SJCRH30 (cell line): ENCODE measurements at regions not wholly inside any gene's neighbourhood (a gene's known extent, or its start where the extent isn't known, plus 50 kb on each side); places are given as distances from the start of the nearest gene placed in this dataset.

ENCODE experiments used
- DNase-seq, 2 experiments: peaks; one replicate each; pipeline ENCODE4 v3.0.0-alpha.2; 2015 to 2020
- H3K27ac ChIP-seq: fragments of 250-450 bp; sonication (Bioruptor Pico); 2 replicates; pipeline ENCODE4 v1.5.1; 2020; ENCODE audit warnings: mild to moderate bottlenecking, moderate library complexity
- H3K27me3 ChIP-seq: fragments of 250-450 bp; sonication (Bioruptor Pico); 2 replicates; pipeline ENCODE4 v1.5.1; 2020; ENCODE audit warnings: mild to moderate bottlenecking, moderate library complexity
- H3K36me3 ChIP-seq: fragments of 250-450 bp; sonication (Bioruptor Pico); 2 replicates; pipeline ENCODE4 v1.5.1; 2020; ENCODE audit warnings: mild to moderate bottlenecking, moderate library complexity
- H3K4me1 ChIP-seq: fragments of 250-450 bp; sonication (Bioruptor Pico); 2 replicates; pipeline ENCODE4 v1.5.1; 2020; ENCODE audit warnings: mild to moderate bottlenecking, moderate library complexity
- H3K4me3 ChIP-seq: fragments of 250-450 bp; sonication (Bioruptor Pico); 2 replicates; pipeline ENCODE4 v1.5.1; 2020; ENCODE audit warnings: mild to moderate bottlenecking, moderate library complexity
- H3K9me3 ChIP-seq: fragments of 250-450 bp; sonication (Bioruptor Pico); replicated peaks from 2 replicates; pipeline ENCODE4 v1.5.1; 2020; ENCODE audit warnings: mild to moderate bottlenecking, moderate library complexity

DNA sequence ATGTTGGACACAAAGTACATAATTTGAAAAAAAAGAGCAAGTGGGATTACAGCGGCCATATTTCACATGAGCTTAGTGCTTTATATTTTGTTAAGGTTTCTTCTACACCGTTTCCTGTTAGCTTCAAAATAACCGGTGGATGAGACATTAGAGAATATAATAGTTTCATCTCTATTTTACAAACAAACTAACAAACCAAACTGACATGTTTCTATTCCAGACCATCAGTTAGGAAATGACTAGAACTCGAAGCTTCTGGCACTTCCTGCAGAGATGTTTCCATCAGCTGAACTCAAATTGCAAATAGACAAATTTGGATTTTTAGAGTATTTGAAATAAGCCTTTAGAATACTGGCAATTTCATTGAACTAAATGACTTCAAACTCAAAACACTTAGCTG, 86.5 kb downstream of the MTRR start:
- no peak overlapping the region for H3K4me3 ChIP-seq
- no peaks in the 10 kb centered on the region for H3K9me3 ChIP-seq
- H3K4me1 ChIP-seq: no peaks in the 10 kb centered on the region
- DNase-seq: no peak
- H3K36me3 ChIP-seq: no peaks in the 10 kb centered on the region
- no peak overlapping the region for H3K27ac ChIP-seq
- no peaks in the 10 kb centered on the region for H3K27me3 ChIP-seq

DNA sequence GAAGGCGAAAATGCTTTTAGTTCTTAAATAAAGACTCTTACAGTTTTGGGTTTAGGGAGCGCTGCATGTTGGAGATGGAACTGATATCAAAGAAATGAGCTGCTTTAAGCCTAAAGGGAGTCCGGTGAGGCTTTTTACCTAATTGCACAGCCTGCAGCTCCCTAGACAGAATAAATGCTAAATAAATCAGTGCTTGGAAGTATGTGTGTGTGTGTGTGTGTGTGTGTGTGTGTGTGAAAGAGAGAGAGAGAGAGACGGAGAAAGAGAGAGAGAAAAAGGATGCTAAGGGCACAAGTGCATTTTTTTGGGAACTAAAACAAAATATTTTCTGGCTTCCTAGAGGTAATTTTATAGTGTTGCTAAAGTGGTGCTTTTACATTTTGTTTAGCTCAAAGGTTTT, 88.4 kb downstream of the MTRR start:
- no peaks in the 10 kb centered on the region for H3K36me3 ChIP-seq
- H3K27ac ChIP-seq: no peak overlapping the region
- no peaks in the 10 kb centered on the region for H3K27me3 ChIP-seq
- no peaks in the 10 kb centered on the region for H3K9me3 ChIP-seq
- no peaks in the 10 kb centered on the region for H3K4me1 ChIP-seq
- no peak for DNase-seq
- H3K4me3 ChIP-seq: no peak overlapping the region

DNA sequence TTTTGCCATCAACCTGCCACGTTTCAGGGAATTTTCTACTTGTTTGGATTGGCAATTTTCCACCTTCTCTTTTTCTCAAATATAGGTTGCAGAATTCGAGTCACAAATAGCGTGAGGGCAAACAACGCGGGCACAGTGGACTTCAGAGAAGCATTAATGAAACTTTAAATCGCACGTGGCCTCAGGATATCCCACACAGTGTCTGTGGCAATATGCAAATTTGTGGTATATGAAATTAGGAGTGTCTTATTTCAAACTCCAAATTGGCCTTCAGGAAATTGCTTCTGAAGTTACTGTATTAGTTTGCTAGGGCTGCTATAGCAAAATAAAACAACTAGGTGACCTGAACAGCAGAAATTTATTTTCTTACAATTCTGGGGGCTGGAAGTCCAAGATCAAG, 91.2 kb downstream of the MTRR start:
- no peak for DNase-seq
- Histone ChIP-seq H3K4me1 (no peaks in the 10 kb centered on the region), H3K27me3 (no peaks in the 10 kb centered on the region), H3K27ac (no peak overlapping the region), H3K4me3 (no peak overlapping the region), H3K36me3 (no peaks in the 10 kb centered on the region), H3K9me3 (no peaks in the 10 kb centered on the region)

DNA sequence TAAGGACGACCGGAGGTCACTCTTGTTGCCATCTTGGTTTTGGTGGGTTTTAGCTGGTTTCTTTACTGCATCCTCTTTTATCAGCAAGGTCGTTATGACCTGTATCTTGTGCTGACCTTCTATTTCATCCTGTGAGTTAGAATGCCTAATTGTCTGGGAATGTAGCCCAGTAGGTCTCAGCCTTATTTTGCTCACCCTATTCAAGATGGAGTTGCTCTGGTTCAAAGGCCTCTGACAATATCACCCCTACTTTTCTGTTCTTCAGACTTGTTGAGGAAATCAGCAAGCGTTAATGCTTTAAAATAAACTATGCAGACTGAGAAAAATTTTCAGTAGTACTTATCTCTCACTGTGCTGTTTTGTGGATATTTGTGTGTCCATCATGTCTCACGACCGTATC, 92.6 kb downstream of the MTRR start:
- no peak for DNase-seq
- Histone ChIP-seq H3K27ac (no peak overlapping the region), H3K4me3 (no peak overlapping the region), H3K9me3 (no peaks in the 10 kb centered on the region), H3K36me3 (no peaks in the 10 kb centered on the region), H3K27me3 (no peaks in the 10 kb centered on the region), H3K4me1 (no peaks in the 10 kb centered on the region)

DNA sequence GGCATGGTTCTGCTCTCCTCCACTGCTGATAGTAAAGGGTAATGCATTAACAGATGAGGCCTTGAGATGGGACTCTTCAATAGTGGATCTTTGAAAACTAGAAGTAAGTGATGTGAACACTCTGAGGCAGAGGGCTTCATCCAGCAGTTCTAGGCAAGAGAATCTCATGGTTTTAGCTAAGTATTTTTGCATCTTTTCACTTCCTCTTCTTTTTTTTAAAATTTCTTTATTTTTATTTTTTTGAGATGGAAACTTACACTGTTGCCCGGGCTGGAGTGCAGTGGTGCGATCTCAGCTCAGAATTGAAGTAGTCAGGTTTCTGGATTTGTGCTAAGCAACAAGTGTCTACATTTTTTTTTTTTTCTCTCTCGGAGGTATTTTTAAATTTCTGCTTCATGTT, 101.9 kb downstream of the MTRR start:
- Histone ChIP-seq H3K27me3 (no peaks in the 10 kb centered on the region), H3K9me3 (no peaks in the 10 kb centered on the region), H3K36me3 (no peaks in the 10 kb centered on the region), H3K27ac (no peak overlapping the region), H3K4me1 (no peaks in the 10 kb centered on the region), H3K4me3 (no peak overlapping the region)
- DNase-seq: no peak

DNA sequence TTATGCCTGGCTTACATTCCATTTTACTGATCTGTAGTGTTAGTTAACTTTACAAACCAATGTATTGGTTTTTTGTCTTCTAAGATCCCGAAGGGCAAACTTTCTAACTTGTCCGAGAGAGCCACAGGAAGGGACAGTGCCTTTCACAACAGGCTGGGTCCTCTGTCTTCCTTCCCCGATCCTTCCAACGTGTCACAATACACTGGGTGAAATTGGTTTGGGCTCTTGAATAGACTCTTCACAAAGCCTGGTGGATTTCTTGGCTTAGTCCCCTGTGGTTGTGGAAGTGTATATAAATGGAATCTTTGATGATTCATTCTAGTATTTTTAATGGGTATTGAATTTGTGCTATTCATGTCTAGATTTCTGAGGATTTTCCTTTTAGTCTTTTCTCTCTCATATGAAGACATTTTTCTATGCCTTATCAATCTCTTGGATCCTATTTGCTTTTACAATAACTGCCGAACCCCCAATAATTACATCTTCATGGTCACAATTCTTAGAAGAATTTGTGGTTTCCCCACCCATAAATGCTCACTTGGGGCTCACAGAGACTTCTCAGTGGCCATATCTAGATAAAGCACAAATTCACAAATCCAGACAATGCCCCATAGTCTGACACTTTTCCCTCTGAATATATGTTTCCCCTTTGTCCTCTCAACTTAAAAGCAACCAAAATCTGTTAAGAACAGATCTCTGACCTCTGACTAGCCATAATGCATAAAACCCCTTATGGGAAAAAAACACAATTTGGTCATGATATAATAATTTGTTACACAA, 107.7 kb downstream of the MTRR start:
- H3K9me3 ChIP-seq: no peaks in the 10 kb centered on the region
- no peak for DNase-seq
- no peaks in the 10 kb centered on the region for H3K4me1 ChIP-seq
- H3K36me3 ChIP-seq: no peaks in the 10 kb centered on the region
- no peak overlapping the region for H3K27ac ChIP-seq
- H3K27me3 ChIP-seq: no peaks in the 10 kb centered on the region
- no peak overlapping the region for H3K4me3 ChIP-seq

DNA sequence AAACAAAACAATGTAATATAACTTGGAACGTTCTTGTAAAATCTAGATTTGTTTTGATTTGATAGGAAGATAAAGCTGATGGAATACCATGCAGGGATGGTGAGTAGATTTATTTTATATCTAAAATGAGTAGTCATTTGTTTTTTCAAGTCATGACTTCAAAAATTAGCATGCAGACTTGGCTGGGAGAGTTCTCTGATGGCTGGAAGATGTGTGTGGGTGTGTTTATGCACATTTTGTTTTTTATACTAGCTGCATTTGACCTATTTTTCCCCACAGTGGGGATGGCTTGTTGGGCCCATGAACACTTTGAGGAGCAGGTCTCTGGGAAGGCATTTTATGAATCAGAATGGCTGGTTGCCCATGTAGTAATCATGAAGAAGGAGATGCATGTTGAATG, 109.2 kb downstream of the MTRR start:
- DNase-seq: no peak
- Histone ChIP-seq H3K4me1 (no peaks in the 10 kb centered on the region), H3K27me3 (no peaks in the 10 kb centered on the region), H3K27ac (no peak overlapping the region), H3K36me3 (no peaks in the 10 kb centered on the region), H3K4me3 (no peak overlapping the region), H3K9me3 (no peaks in the 10 kb centered on the region)

DNA sequence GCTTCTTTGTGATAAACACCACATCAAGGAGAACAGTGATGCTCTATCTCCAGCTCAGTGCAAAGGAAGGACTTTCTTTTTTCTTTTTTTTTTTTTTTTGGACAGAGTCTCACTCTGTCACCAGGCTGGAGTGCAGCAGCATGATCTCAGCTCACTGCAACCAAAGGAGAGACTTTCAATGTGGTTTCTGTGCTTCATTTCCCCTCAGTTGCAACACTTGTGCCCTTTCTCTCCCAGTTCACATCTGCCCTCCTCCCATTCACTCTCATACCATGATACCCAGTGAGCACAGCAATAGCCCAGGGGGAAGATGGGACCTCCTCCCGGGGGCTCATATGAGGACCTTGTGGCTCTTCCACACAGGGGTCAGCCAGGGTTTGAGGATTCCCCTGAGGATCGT, 110.0 kb downstream of the MTRR start:
- H3K36me3 ChIP-seq: no peaks in the 10 kb centered on the region
- no peaks in the 10 kb centered on the region for H3K27me3 ChIP-seq
- no peaks in the 10 kb centered on the region for H3K4me1 ChIP-seq
- DNase-seq: no peak
- H3K4me3 ChIP-seq: no peak overlapping the region
- H3K27ac ChIP-seq: no peak overlapping the region
- H3K9me3 ChIP-seq: no peaks in the 10 kb centered on the region

DNA sequence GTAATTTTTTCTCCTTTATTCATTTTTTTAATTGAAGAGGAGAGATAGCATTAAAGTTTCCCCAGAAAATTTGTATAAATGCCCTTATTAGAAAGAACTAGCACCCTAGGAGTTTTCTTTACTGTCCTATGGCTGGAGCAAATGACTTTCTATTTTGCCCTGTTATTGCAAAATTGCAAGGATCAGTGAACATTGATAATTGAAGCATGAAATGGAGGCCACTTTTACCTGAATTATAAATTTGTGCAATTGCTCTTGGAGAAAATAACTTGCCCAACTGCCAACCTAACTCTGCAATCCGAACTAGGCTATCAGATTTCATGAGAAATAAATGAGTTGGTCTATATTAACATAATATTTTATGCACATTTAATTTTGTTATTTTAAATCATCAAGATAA, 111.9 kb downstream of the MTRR start:
- no peak for DNase-seq
- Histone ChIP-seq H3K27me3 (no peaks in the 10 kb centered on the region), H3K4me1 (no peaks in the 10 kb centered on the region)

DNA sequence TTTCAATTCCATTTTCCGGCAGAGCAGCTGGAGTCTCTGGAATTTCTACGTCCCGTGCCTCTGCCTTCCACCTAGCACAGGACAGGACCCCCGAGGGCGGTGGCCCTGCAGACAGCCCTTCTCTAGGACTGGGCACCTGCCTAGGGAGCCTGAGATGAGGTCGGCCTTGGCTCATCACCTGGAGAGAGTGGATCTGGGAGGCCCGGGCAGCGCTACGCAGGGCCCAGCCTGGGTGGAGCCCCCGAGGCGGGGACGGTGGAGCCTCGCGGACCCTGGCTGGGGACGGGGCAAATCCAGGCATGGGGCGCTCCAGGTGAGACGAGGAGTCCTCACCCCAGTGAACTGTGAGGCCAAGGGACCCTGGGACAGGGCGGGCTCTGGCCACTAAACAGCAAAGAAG, 114.5 kb downstream of the MTRR start:
- Histone ChIP-seq H3K4me1 (no peaks in the 10 kb centered on the region), H3K36me3 (no peaks in the 10 kb centered on the region), H3K4me3 (no peak overlapping the region), H3K27me3 (no peaks in the 10 kb centered on the region), H3K9me3 (no peaks in the 10 kb centered on the region), H3K27ac (no peak overlapping the region)
- DNase-seq: no peak

More for the DNA sequence above, 111.9 kb downstream of the MTRR start:
- Histone ChIP-seq H3K9me3 (no peaks in the 10 kb centered on the region), H3K27ac (no peak overlapping the region), H3K36me3 (no peaks in the 10 kb centered on the region), H3K4me3 (no peak overlapping the region)

DNA sequence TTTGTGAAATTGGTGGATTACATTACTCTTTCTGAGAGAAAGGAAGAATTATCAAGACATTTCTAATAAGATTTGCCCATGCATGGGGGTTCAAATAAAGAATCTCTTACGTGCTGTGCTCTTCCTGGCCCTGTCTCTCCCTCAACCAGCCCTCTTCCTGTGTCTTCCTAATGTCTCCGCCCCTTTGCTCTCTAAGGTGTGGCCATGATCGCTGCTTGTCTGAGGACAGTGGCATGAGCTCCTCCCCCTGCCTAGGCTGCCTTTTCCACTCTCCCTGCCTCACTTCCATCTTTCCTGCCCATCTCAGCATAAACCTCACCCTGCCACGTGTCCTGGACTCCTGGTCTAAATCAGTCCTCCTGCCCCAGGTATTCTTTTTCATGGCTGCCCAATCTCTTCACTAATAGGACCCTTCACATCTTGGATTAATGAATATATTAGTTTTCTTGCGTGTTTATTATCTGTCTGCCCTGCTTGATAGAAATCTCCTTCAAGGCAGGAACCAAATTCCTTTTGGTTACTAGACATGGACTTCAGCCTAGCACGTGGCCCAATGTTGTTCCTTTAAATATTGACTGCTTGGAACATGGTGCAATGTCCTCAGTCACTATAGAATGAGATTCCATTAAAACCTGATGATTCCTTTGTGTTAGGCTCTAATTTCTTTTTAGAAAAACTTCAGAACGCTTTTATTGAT, 122.3 kb downstream of the MTRR start:
- H3K36me3 ChIP-seq: no peaks in the 10 kb centered on the region
- peak; percentile 2 to 19 for DNase-seq
- no peaks in the 10 kb centered on the region for H3K27me3 ChIP-seq
- no peak overlapping the region for H3K4me3 ChIP-seq
- H3K9me3 ChIP-seq: no peaks in the 10 kb centered on the region
- H3K27ac ChIP-seq: no peak overlapping the region
- H3K4me1 ChIP-seq: no peaks in the 10 kb centered on the region

DNA sequence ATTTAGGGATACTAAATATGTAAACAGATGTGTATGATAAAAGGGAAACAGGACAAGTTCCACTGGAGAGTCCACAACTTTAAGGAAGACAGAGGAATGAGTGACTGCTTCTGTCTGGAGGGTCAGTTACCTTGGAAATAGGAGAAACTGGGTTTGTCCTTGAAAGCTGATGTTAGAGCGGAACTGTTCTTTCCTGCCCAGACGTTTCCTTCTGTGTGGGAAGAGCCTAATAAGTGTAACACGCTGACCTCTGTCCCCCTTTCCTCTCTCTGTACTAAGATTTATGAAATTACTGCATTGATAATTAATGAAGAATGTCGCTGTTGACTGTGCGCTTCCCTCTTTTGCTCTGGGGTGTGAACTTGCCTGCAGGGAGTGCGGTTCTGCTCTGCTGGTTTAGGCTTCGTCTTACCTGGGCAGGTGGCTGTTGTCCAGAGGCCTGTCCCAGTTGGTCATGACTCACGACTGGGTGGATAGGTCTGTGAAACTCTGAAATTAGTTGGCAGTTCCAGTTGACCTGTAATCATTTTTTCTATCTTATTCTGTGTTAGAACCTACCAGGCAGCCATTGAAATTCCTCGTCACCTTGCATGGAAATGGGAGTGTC, 126.8 kb downstream of the MTRR start:
- Histone ChIP-seq H3K4me3 (no peak overlapping the region), H3K9me3 (no peaks in the 10 kb centered on the region), H3K27me3 (no peaks in the 10 kb centered on the region), H3K27ac (no peak overlapping the region), H3K4me1 (no peaks in the 10 kb centered on the region), H3K36me3 (no peaks in the 10 kb centered on the region)
- no peak for DNase-seq

DNA sequence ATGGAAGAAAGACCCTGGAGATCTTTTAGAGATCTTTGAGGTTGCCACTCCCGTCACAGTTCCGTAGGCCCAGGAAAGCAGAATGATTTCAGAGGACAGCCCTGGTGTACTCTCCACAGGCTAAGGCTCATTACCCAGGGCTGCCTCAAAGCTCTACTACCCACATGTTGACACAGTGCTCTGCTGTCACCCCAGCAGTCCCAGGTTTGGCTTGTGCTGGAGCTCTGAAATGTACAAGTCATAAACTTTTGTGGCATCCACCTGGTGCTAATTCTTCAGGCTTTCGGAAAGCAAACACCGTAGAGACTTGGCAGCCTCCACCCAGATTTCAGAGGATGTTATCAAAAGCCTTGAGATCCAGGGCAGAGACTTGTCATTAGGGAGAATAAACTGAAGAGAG, 136.5 kb downstream of the MTRR start:
- DNase-seq: no peak
- H3K4me3 ChIP-seq: no peak overlapping the region
- no peaks in the 10 kb centered on the region for H3K9me3 ChIP-seq
- H3K4me1 ChIP-seq: no peaks in the 10 kb centered on the region
- H3K27ac ChIP-seq: no peak overlapping the region
- no peaks in the 10 kb centered on the region for H3K27me3 ChIP-seq
- no peaks in the 10 kb centered on the region for H3K36me3 ChIP-seq

DNA sequence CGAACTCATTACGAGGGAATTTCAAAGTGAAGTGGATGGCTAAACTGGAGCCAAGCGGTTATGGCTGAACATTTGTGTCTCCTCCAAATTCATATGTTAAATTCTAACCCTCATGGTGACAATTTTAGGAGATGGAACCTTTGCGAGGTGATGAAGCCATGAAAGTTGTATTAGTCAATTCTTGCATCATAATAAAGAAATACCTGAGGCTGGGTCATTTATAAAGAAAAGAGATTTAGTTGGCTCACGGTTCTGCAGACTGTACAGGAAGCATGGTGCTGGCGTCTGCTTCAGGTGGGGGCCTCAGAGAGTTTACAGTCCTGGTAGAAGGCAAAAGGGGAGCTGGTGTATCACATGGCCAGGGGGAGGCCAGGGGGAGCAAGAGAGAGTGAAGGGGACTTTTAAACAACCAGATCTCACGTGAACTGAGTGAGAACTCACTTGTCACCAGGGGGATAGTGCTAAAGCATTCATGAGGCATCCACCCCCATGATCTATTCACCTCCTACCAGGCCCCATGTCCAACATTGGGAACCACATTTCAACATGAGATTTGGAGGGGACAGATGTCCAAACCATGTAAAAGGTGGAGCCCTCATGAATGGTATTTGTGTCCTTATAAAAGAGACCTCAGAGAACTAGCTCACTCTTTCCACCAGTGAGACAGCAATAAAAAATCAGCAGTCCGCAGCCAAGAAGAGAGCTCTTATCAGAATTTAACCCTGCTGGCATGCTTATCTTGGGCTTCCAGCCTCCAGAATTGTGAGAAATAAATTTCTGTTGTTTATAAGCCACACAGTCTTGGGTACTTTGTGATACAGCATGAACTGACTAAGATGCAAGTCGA, 143.4 kb downstream of the MTRR start:
- H3K9me3 ChIP-seq: no peaks in the 10 kb centered on the region

More for the DNA sequence above, 143.4 kb downstream of the MTRR start:
- no peaks in the 10 kb centered on the region for H3K36me3 ChIP-seq
- H3K4me3 ChIP-seq: no peak overlapping the region
- H3K27me3 ChIP-seq: no peaks in the 10 kb centered on the region
- H3K27ac ChIP-seq: no peak overlapping the region
- H3K4me1 ChIP-seq: no peaks in the 10 kb centered on the region
- no peak for DNase-seq
